GM18498 (cell line): ENCODE measurements at regions not wholly inside any gene's neighbourhood (a gene's known extent, or its start where the extent isn't known, plus 50 kb on each side); places are given as distances from the start of the nearest gene placed in this dataset.
"Not testable (repeated sequence)": the region's sequence is repeated elsewhere in the genome, so short reads cannot be mapped to it uniquely, and the experiment has no call there.

Source experiments
- ATAC-seq: cut with Tn5 transposase; IDR thresholded peaks from one replicate; pipeline ENCODE4 v1.9.1; 2021; ENCODE audit warnings: mild to moderate bottlenecking, moderate library complexity; ENCODE audit not compliant: unreplicated experiment

DNA sequence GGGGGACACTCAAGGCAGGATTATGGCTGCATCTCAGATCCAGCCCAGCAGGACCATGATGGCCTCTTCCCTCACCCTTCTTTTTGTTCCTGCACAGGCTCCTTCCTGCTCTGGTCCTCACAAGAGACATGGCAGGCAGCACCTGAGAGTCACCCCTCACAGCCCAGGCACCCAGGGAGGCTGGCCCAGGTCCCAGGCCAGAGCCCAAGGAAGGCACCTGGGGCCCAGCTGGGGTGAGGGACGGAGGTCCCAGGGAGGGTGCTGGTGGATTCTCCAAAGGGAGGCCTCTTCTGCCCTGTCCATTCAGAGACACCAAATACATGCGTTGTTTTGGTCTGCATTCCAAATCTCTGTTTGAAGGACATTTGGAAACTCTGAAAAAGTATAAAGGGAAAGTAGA, 285.4 kb upstream of the HS6ST1 start:
- no peak for ATAC-seq

DNA sequence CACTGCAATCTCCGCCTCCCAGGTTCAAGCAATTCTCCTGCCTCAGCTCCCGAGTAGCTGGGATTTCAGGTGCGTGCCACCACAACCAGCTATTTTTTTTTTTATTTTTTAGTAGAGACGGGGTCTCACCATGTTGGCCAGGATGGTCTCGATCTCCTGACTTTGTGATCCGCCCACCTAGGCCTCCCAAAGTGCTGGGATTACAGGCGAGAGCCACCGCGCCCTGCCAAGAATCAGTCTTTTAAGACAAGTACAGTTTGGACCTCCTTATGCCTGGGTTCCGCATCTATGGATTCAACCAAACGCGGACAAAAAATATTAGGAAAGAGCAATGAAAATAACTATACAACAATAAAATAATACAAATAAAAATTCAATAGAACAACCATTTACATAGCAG, 285.9 kb upstream of the HS6ST1 start:
- not testable (repeated sequence) for ATAC-seq

DNA sequence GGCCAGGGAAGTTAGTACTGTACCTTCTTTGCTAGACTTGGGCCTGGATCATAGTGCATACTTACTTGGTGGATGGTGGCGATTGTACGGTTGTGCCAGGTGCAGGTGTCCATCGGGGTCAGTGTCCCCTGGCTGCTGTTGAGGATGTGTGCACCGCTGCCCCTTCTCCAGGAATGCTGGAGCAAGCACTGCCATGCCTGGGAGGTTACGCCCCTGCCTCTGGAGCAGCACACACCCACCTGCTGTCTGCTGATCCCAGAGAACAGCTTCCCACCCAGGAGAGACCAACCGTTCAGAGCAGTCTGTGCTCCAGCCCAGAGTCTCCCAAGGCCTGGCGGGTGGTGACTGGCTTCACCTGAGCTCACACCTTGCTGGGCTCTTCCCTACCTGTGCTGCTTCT, 286.8 kb upstream of the HS6ST1 start:
- no peak for ATAC-seq

DNA sequence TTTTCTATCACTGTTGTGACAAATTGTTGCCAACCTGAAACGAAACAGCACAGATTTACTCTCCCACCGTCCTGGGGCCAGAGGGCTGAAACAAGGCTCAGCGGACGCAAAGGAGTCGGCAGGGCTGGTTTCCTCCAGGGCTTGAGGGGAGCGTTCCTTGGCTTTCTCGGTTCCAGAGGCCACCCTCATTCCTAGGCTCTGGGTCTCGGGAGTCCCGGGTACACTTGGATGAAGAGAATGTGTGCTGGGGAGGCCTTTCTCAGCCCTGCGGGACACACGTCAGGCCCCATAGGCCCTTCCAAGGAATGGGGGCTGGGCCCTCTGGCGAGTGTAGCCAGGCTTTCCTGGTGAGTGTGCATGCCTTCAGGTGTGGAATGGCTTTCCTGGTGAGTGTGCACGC, 287.3 kb upstream of the HS6ST1 start:
- ATAC-seq, result no peak

- ATAC-seq, result no peak
Observed at GRCh38 chr2:128606837-128607236, 288.2 kb upstream of the HS6ST1 start.

GRCh38 chr2:128607440-128607839, 288.8 kb upstream of the HS6ST1 start:
- ATAC-seq, result no peak

GRCh38 chr2:128607911-128608506, 289.3 kb upstream of the HS6ST1 start:
- ATAC-seq, result no peak

DNA sequence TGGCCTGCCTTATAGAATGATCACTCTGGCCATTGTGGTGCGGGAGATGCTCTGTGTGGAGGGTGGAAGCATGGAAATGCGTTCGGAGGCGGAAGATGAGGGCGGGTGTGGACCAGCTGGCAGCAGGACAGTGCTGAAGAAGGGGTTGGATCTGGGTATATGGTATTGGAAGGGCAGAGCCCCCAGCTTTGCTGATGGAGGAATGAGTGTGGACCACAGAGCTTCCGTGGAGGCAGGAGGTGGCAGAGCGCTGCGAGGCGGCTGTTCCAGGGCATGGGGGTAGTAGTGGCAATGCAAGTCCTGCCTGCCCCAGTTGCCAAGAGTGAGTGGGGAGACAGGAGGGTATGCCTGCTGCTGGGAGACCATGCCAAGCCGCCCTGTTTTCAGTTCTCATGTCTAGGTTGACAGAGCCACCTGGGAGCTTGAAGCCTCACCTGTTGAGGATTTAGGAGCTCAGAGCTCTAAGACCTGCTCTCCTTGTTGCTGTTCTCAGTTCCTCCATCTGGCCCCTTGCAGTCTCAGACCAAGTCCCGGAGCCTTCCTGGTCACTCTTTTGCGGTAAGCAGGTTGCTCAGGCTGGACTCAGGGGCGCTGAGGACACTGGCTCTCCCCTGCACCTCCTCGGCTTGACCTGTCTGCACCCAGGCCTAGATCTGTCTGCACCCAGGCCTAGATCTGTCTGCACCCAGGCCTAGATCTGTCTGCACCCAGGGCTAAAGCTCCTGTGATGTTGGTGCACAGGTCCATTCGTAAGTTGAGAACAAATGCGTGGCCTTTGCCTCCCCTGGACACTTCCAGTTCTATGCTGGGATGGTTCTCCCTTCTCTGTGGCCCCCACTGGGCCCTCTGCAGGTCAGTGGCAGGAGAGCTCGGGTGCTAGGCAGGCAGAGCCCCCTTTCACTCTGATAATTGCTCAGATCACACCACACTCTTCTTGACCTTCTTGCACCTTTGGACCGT, 290.5 kb upstream of the HS6ST1 start:
- no peak for ATAC-seq

GRCh38 chr2:128610496-128610895, 291.8 kb upstream of the HS6ST1 start:
- ATAC-seq, result no peak

GRCh38 chr2:128611421-128612320, 293.0 kb upstream of the HS6ST1 start:
- no peak for ATAC-seq

DNA sequence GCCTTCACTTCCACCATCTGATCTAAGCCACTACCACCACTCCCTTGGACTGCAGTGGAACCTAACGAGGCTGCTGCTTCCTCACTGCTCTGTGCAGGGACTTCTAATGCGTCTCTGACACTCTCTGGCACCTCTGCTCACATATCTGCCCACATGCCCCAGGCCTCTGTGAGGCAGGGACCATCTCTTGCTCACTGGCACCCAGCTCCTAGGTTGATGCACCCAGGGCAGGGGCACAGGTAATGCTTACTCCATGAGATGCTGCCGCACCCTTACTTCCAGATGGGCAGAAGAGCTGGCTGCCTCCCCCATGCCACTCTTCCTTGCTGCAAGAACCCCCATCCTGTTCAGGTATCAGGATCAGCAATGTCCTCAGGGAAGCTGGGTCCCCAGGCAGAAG, 294.0 kb upstream of the HS6ST1 start:
- no peak for ATAC-seq

GRCh38 chr2:128613351-128613750, 294.7 kb upstream of the HS6ST1 start:
- ATAC-seq, result no peak

GRCh38 chr2:128613876-128614275, 295.2 kb upstream of the HS6ST1 start:
- ATAC-seq, result no peak

DNA sequence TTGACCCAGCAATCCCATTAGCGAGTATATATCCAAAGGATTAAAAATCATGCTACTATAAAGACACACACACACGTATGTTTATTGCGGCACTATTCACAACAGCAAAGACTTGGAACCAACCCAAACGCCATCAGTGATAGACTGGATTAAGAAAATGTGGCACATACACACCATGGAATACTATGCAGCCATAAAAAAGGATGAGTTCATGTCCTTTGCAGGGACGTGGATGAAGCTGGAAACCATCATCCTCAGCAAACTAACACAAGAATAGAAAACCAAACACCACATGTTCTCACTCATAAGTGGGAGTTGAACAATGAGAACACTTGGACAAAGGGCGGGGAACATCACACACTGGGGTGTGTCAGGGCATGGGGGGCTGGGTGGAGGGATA, 296.2 kb upstream of the HS6ST1 start:
- not testable (repeated sequence) for ATAC-seq

- ATAC-seq, result no peak
Observed at GRCh38 chr2:128615571-128615970, 296.9 kb upstream of the HS6ST1 start.

GRCh38 chr2:128617029-128617590, 298.4 kb upstream of the HS6ST1 start:
- no peak for ATAC-seq

GRCh38 chr2:128617661-128618060, 299.0 kb upstream of the HS6ST1 start:
- no peak for ATAC-seq

GRCh38 chr2:128618642-128619041, 300.0 kb upstream of the HS6ST1 start:
- ATAC-seq, result no peak

GRCh38 chr2:128619471-128620325, 301.0 kb upstream of the HS6ST1 start:
- no peak for ATAC-seq

DNA sequence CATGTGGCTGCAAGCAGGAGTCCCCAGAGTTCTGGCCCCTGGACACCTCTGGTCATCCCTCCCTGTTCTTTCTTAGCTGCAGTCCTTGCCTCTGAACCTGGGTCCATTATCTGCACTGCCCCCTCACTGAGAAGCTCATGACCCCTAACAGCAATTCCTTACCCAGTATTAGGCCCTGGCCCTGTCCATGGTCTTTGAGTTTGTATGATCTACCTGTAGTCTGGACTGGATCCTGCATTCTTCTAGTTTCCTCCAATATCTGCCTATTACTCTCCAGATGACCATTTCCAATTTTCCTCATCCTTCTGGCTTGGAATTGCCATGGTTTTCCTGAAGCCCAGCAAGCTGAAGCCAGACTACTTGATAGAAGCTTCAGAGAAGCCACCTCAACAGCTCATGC, 302.4 kb upstream of the HS6ST1 start:
- no peak for ATAC-seq
